Liver (tissue), 8 donors: ENCODE measurements at regions not wholly inside any gene's neighbourhood (a gene's known extent, or its start where the extent isn't known, plus 50 kb on each side); places are given as distances from the start of the nearest gene placed in this dataset.

Experiments used
- DNase-seq: peaks from one replicate; pipeline ENCODE4 v3.0.0-alpha.2; 2017; ENCODE audit warnings: low spot score
- H3K27ac ChIP-seq, 2 donors: one replicate each; pipeline ENCODE4 v1.7.0; 2013; ENCODE audit warnings: inconsistent platforms in 2 of 2, low read length in 2 of 2, control low read depth in 1 of 2, low read depth in 1 of 2, mild to moderate bottlenecking in 1 of 2
- H3K27me3 ChIP-seq, 4 donors: one replicate each; pipeline versions ENCODE4 v1.6.1 to v1.7.0; 2013; ENCODE audit warnings: low read length in 3 of 4, inconsistent platforms in 1 of 4, mild to moderate bottlenecking in 1 of 4, moderate library complexity in 1 of 4; ENCODE audit not compliant: control insufficient read depth in 4 of 4, insufficient read depth in 4 of 4
- H3K36me3 ChIP-seq, 4 donors: one replicate each; pipeline versions ENCODE4 v1.6.1 to v1.7.0; 2013; ENCODE audit warnings: low read length in 3 of 4, mild to moderate bottlenecking in 3 of 4, low read depth in 1 of 4, moderate library complexity in 1 of 4; ENCODE audit not compliant: control insufficient read depth in 4 of 4, insufficient read depth in 3 of 4
- H3K4me1 ChIP-seq, 4 donors: one replicate each; pipeline versions ENCODE4 v1.6.1 to v1.7.0; 2013; ENCODE audit warnings: low read length in 3 of 4, mild to moderate bottlenecking in 3 of 4, moderate library complexity in 1 of 4; ENCODE audit not compliant: control insufficient read depth in 4 of 4, insufficient read depth in 4 of 4
- H3K4me3 ChIP-seq, 3 donors: one replicate each; pipeline versions ENCODE4 v1.6.1 to v1.7.0; 2013; ENCODE audit warnings: low read length in 3 of 3, control low read depth in 1 of 3, low read depth in 1 of 3, mild to moderate bottlenecking in 1 of 3
- H3K9ac ChIP-seq, 2 donors: one replicate each; pipeline ENCODE4 v1.7.0; 2013; ENCODE audit warnings: low read length in 2 of 2, mild to moderate bottlenecking in 2 of 2, moderate library complexity in 2 of 2, control low read depth in 1 of 2, low read depth in 1 of 2
- H3K9me3 ChIP-seq, 4 donors: one replicate each; pipeline versions ENCODE4 v1.6.1 to v1.7.0; 2013; ENCODE audit warnings: low read length in 3 of 4; ENCODE audit not compliant: control insufficient read depth in 4 of 4
- ATF3 ChIP-seq: IDR thresholded peaks from 2 replicates; pipeline ENCODE4 v1.6.1; 2016; ENCODE audit warnings: antibody characterized with exemption
- CTCF ChIP-seq: fragments of 150-350 bp; IDR thresholded peaks from 2 replicates; pipeline ENCODE4 v1.5.1; 2017; ENCODE audit warnings: improper control_type of control experiment, low read depth, low read length; ENCODE audit not compliant: missing input control
- EGR1 ChIP-seq, 2 donors: IDR thresholded peaks; 2 replicates each; pipeline ENCODE4 v1.6.1; 2016 to 2018; ENCODE audit warnings: antibody characterized with exemption in 2 of 2, low read depth in 2 of 2
- FOXA1 ChIP-seq: IDR thresholded peaks from 2 replicates; pipeline ENCODE4 v1.6.1; 2016; ENCODE audit warnings: antibody characterized with exemption
- FOXA2 ChIP-seq: IDR thresholded peaks from 2 replicates; pipeline ENCODE4 v1.6.1; 2016; ENCODE audit warnings: antibody characterized with exemption
- HNF4A ChIP-seq, 2 donors: conservative IDR thresholded peaks; 2 replicates each; pipeline ENCODE4 v1.6.1; 2016; ENCODE audit warnings: antibody characterized with exemption in 2 of 2, mild to moderate bottlenecking in 2 of 2
- HNF4G ChIP-seq: IDR thresholded peaks from 2 replicates; pipeline ENCODE4 v1.6.1; 2016; ENCODE audit warnings: antibody characterized with exemption
- JUND ChIP-seq, 2 donors: IDR thresholded peaks; 2 replicates each; pipeline ENCODE4 v1.6.1; 2016; ENCODE audit warnings: antibody characterized with exemption in 2 of 2
- MAX ChIP-seq: IDR thresholded peaks from 2 replicates; pipeline ENCODE4 v1.6.1; 2016; ENCODE audit warnings: antibody characterized with exemption
- NR2F2 ChIP-seq: IDR thresholded peaks from 2 replicates; pipeline ENCODE4 v1.6.1; 2016; ENCODE audit warnings: antibody characterized with exemption
- RAD21 ChIP-seq, 2 donors: IDR thresholded peaks; 2 replicates each; pipeline ENCODE4 v1.6.1; 2016; ENCODE audit warnings: antibody characterized with exemption in 2 of 2, mild to moderate bottlenecking in 2 of 2
- REST ChIP-seq: IDR thresholded peaks from 2 replicates; pipeline ENCODE4 v1.6.1; 2016; ENCODE audit warnings: antibody characterized with exemption, mild to moderate bottlenecking
- SP1 ChIP-seq: IDR thresholded peaks from 2 replicates; pipeline ENCODE4 v1.6.1; 2018; ENCODE audit warnings: antibody characterized with exemption, mild to moderate bottlenecking
- YY1 ChIP-seq: IDR thresholded peaks from 2 replicates; pipeline ENCODE4 v1.6.1; 2016; ENCODE audit warnings: antibody characterized with exemption, mild to moderate bottlenecking
- ZBTB33 ChIP-seq: IDR thresholded peaks from 2 replicates; pipeline ENCODE4 v1.6.1; 2016; ENCODE audit warnings: antibody characterized with exemption
- WGBS: extraction: QIAGEN DNeasy Blood & Tissue Kit; methylation state at CpG from one replicate; pipeline ENCODE4 v1.1.7; 2013; 5-methylcytosine and 5-hydroxymethylcytosine counted together
- donor health status: healthy.
- donor health status: healthy.
- donor health status: healthy.
- donor health status: healthy.
- donor health status: healthy.

GRCh38 chr2:126766295-126766968, 110.5 kb downstream of the GYPC start:
- WGBS = 72% methylated on average over 7 of the region's 7 CpGs
- H3K9me3 ChIP-seq = peaks cover 0 to 3% (median 0%) of the 10 kb centered on the region in 4 donors
- H3K4me1 ChIP-seq = no peaks in the 10 kb centered on the region
- no peak overlapping the region for H3K9ac ChIP-seq
- H3K4me3 ChIP-seq = no peak overlapping the region
- TF ChIP-seq HNF4G = no peak
- TF ChIP-seq ATF3 = no peak
- no peak for TF ChIP-seq FOXA2
- no peak for TF ChIP-seq JUND (IDR thresholded peaks at IDR 0.05)
- no peak for TF ChIP-seq FOXA1
- no peak for TF ChIP-seq ZBTB33
- no peak for TF ChIP-seq SP1
- peaks cover 0 to 3% (median 0%) of the 10 kb centered on the region in 4 donors for H3K27me3 ChIP-seq
- H3K36me3 ChIP-seq = no peaks in the 10 kb centered on the region
- no peak for DNase-seq
- no peak overlapping the region for H3K27ac ChIP-seq

- Histone ChIP-seq H3K36me3 (no peaks in the 10 kb centered on the region), H3K9ac (no peak overlapping the region), H3K4me3 (no peak overlapping the region), H3K27me3 (peaks cover 0 to 3% (median 0%) of the 10 kb centered on the region in 4 donors), H3K4me1 (no peaks in the 10 kb centered on the region), H3K9me3 (peaks cover 0 to 3% (median 0%) of the 10 kb centered on the region in 4 donors), H3K27ac (no peak overlapping the region)
- DNase-seq = no peak
- TF ChIP-seq MAX = no peak
- TF ChIP-seq ATF3 = no peak
- no peak for TF ChIP-seq YY1
- no peak for TF ChIP-seq HNF4A (conservative IDR thresholded peaks at IDR 0.05)
- no peak for TF ChIP-seq FOXA1
- no peak for TF ChIP-seq RAD21 (IDR thresholded peaks at IDR 0.05)
- no peak for TF ChIP-seq REST
- no peak for TF ChIP-seq JUND (IDR thresholded peaks at IDR 0.05)
- TF ChIP-seq CTCF = no peak
- TF ChIP-seq NR2F2 = no peak
- no peak for TF ChIP-seq EGR1 (IDR thresholded peaks at IDR 0.05; ENCODE audit: low read depth in 2 of 2)
- no peak for TF ChIP-seq HNF4G
- WGBS = 76% methylated on average over 7 of the region's 7 CpGs
These were observed 111.0 kb downstream of the GYPC start for GRCh38 chr2:126766969-126767296.
